Stimulated activated CD8-positive, alpha-beta memory T cell treated with anti-CD3 and anti-CD28 coated beads, Interleukin-15, amount 100 ng/mL, for 1 hour (primary cell): ENCODE measurements at regions not wholly inside any gene's neighbourhood (a gene's known extent, or its start where the extent isn't known, plus 50 kb on each side); places are given as distances from the start of the nearest gene placed in this dataset.

Experiments
- DNase-seq: peaks from one replicate; pipeline ENCODE4 v3.0.0-alpha.2; 2020; ENCODE audit warnings: low read depth

- DNase-seq = no peak
Observed at GRCh38 chrX:20519826-20520225, 253.1 kb upstream of the RPS6KA3 start.

GRCh38 chrX:20519146-20519545 lies 252.4 kb upstream of the RPS6KA3 start:
- DNase-seq = no peak

GRCh38 chrX:20517565-20517964 lies 250.9 kb upstream of the RPS6KA3 start:
- DNase-seq = no peak

GRCh38 chrX:20515841-20516461 lies 249.2 kb upstream of the RPS6KA3 start:
- DNase-seq = no peak

GRCh38 chrX:20514358-20514757 lies 247.6 kb upstream of the RPS6KA3 start:
- no peak for DNase-seq

GRCh38 chrX:20513185-20513584 lies 246.5 kb upstream of the RPS6KA3 start:
- no peak for DNase-seq

GRCh38 chrX:20511792-20512191 lies 245.1 kb upstream of the RPS6KA3 start:
- no peak for DNase-seq

- no peak for DNase-seq
Observed at GRCh38 chrX:20507901-20508620, 241.4 kb upstream of the RPS6KA3 start.

- no peak for DNase-seq
Observed at GRCh38 chrX:20506739-20507138, 240.0 kb upstream of the RPS6KA3 start.

GRCh38 chrX:20500949-20501348 lies 234.2 kb upstream of the RPS6KA3 start:
- DNase-seq = no peak

GRCh38 chrX:20500171-20500865 lies 233.6 kb upstream of the RPS6KA3 start:
- DNase-seq = no peak

GRCh38 chrX:20499763-20500162 lies 233.1 kb upstream of the RPS6KA3 start:
- no peak for DNase-seq

GRCh38 chrX:20498851-20499635 lies 232.3 kb upstream of the RPS6KA3 start:
- DNase-seq = no peak

- DNase-seq = no peak
Observed at GRCh38 chrX:20495575-20495974, 228.9 kb upstream of the RPS6KA3 start.

GRCh38 chrX:20488473-20488872 lies 221.8 kb upstream of the RPS6KA3 start:
- no peak for DNase-seq

- DNase-seq = no peak
Observed at GRCh38 chrX:20487227-20487626, 220.5 kb upstream of the RPS6KA3 start.

- no peak for DNase-seq
Observed at GRCh38 chrX:20481632-20482031, 214.9 kb upstream of the RPS6KA3 start.

GRCh38 chrX:20479896-20480295 lies 213.2 kb upstream of the RPS6KA3 start:
- no peak for DNase-seq

- DNase-seq = no peak
Observed at GRCh38 chrX:20479048-20479447, 212.3 kb upstream of the RPS6KA3 start.

- DNase-seq = no peak
Observed at GRCh38 chrX:20477836-20478524, 211.3 kb upstream of the RPS6KA3 start.

- no peak for DNase-seq
Observed at GRCh38 chrX:20477219-20477618, 210.5 kb upstream of the RPS6KA3 start.
